Type B pancreatic cell (in vitro differentiated cells): ENCODE measurements at regions not wholly inside any gene's neighbourhood (a gene's known extent, or its start where the extent isn't known, plus 50 kb on each side); places are given as distances from the start of the nearest gene placed in this dataset.

ENCODE experiments used
- DNase-seq: peaks from one replicate; pipeline ENCODE4 v3.0.0; 2021; ENCODE audit warnings: mixed read lengths; ENCODE audit not compliant: unreplicated experiment; ENCODE audit errors: extremely low spot score
- H3K27ac Mint-ChIP-seq: 2 replicates; pipeline ENCODE4 v1.8.0; 2021; ENCODE audit warnings: mild to moderate bottlenecking, mixed read lengths
- H3K27me3 Mint-ChIP-seq: 2 replicates; pipeline ENCODE4 v1.8.0; 2021; ENCODE audit warnings: mixed read lengths
- H3K36me3 Mint-ChIP-seq: 2 replicates; pipeline ENCODE4 v1.8.0; 2021; ENCODE audit warnings: mixed read lengths
- H3K4me1 Mint-ChIP-seq: one replicate; pipeline ENCODE4 v1.8.0; 2021; ENCODE audit warnings: mixed read lengths; ENCODE audit not compliant: unreplicated experiment
- H3K4me3 Mint-ChIP-seq: 2 replicates; pipeline ENCODE4 v1.8.0; 2021; ENCODE audit warnings: mild to moderate bottlenecking, mixed read lengths
- H3K9me3 Mint-ChIP-seq: 2 replicates; pipeline ENCODE4 v1.8.0; 2021; ENCODE audit warnings: mixed read lengths
- TF ChIP-seq, protein P1 (sequence below): fragments of 200-600 bp; sonication (generic); conservative IDR thresholded peaks from 2 replicates; pipeline ENCODE4 v1.5.0; 2021; ENCODE audit warnings: antibody characterized with exemption, mild to moderate bottlenecking

DNA sequence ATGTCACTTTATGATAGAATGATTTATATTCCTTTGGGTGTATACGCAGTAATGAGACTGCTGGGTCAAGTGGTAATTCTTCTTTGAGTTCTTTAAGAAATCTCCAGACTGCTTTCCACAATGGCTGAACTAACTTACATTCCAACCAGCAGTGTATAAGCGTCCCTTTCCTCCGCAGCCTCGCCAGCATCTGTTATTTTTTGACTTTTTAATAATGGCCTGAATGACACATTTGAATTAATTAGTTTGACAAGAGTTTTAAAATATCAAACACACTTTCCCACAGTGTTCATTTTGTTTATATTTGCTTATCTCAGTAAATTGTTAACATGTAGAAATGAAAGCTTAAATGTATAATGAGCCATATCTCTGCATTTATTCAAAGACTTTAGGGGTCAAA lies 116.8 kb downstream of the TES start:
- Mint-ChIP-seq H3K27ac (no peak overlapping the region), H3K27me3 (peaks cover 3% of the 10 kb centered on the region), H3K4me3 (no peak overlapping the region), H3K4me1 (peaks cover 5% of the 10 kb centered on the region), H3K9me3 (peaks cover 8% of the 10 kb centered on the region), H3K36me3 (no peaks in the 10 kb centered on the region)
- TF ChIP-seq, protein P1, sequence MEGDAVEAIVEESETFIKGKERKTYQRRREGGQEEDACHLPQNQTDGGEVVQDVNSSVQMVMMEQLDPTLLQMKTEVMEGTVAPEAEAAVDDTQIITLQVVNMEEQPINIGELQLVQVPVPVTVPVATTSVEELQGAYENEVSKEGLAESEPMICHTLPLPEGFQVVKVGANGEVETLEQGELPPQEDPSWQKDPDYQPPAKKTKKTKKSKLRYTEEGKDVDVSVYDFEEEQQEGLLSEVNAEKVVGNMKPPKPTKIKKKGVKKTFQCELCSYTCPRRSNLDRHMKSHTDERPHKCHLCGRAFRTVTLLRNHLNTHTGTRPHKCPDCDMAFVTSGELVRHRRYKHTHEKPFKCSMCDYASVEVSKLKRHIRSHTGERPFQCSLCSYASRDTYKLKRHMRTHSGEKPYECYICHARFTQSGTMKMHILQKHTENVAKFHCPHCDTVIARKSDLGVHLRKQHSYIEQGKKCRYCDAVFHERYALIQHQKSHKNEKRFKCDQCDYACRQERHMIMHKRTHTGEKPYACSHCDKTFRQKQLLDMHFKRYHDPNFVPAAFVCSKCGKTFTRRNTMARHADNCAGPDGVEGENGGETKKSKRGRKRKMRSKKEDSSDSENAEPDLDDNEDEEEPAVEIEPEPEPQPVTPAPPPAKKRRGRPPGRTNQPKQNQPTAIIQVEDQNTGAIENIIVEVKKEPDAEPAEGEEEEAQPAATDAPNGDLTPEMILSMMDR: no peak
- DNase-seq: no peak

- H3K4me3 Mint-ChIP-seq: no peak overlapping the region
- peaks cover 5% of the 10 kb centered on the region for H3K9me3 Mint-ChIP-seq
- TF ChIP-seq, protein P1: no peak
- peaks cover 3% of the 10 kb centered on the region for H3K27me3 Mint-ChIP-seq
- H3K4me1 Mint-ChIP-seq: peaks cover 5% of the 10 kb centered on the region
- no peak overlapping the region for H3K27ac Mint-ChIP-seq
- DNase-seq: no peak
- no peaks in the 10 kb centered on the region for H3K36me3 Mint-ChIP-seq
Observed at GRCh38 chr7:116327752-116328151, 117.4 kb downstream of the TES start.

DNA sequence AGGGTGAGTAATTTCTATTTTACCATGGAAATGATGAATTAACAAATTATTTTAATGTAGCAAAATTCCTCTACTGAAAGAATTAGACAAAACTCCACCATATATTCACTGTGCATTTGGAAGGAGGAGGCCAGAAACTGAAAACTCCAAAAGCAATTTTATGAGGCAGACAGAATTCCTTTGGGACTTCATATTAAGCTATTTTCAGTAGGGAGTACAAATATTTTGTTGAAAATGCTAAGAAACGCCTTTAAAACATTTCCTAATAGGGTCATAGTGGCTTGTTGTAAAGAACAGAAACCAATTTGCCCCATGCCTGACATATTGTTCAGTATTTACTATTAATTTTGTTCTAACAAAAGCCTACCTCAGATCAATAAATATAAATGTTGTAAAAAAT lies 117.8 kb downstream of the TES start:
- Mint-ChIP-seq H3K4me1 (peaks cover 5% of the 10 kb centered on the region), H3K4me3 (no peak overlapping the region), H3K27me3 (peaks cover 3% of the 10 kb centered on the region), H3K36me3 (no peaks in the 10 kb centered on the region), H3K9me3 (peaks cover 4% of the 10 kb centered on the region), H3K27ac (no peak overlapping the region)
- TF ChIP-seq, protein P1: no peak
- no peak for DNase-seq

- Mint-ChIP-seq H3K4me3 (no peak overlapping the region), H3K36me3 (no peaks in the 10 kb centered on the region), H3K9me3 (no peaks in the 10 kb centered on the region), H3K27ac (no peak overlapping the region), H3K4me1 (no peaks in the 10 kb centered on the region), H3K27me3 (no peaks in the 10 kb centered on the region)
- no peak for DNase-seq
- TF ChIP-seq, protein P1: no peak
Observed at GRCh38 chr7:116329686-116330503, 119.6 kb downstream of the TES start.

GRCh38 chr7:116331020-116331419 lies 120.7 kb downstream of the TES start:
- H3K9me3 Mint-ChIP-seq: no peaks in the 10 kb centered on the region
- H3K4me1 Mint-ChIP-seq: no peaks in the 10 kb centered on the region
- TF ChIP-seq, protein P1: no peak
- no peak overlapping the region for H3K27ac Mint-ChIP-seq
- no peak overlapping the region for H3K4me3 Mint-ChIP-seq
- H3K36me3 Mint-ChIP-seq: no peaks in the 10 kb centered on the region
- DNase-seq: no peak
- H3K27me3 Mint-ChIP-seq: peaks cover 4% of the 10 kb centered on the region
